ENCODE measurements at regions not wholly inside any gene's neighbourhood (a gene's known extent, or its start where the extent isn't known, plus 50 kb on each side); places are given as distances from the start of the nearest gene placed in this dataset.

DNA sequence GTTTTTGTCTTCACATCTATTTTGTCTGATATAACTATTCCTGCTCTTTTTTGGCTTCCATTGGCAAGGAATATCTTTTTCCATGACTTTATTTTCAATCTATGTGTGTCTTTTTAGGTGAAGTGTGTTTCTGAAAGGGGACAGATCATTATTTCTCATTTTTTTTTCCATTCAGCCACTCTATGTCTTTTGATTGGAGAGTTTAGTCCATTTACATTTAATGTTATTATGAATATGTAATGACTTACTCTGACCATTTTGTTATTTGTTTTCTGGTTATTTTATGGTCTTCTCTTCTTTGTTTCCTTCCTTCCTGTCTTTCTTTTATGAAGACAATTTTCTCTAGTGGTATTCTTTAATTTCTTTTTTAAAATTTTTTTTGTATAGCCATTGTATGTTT, 178.6 kb upstream of the CNTN5 start:
- H3K27me3 ChIP-seq (ENCODE audit: control insufficient read depth, insufficient read depth) = no peaks in the 10 kb centered on the region
- intact Hi-C loops (cut with DNase I) = no loop called here
- no peaks in the 10 kb centered on the region for H3K4me1 ChIP-seq (ENCODE audit: control insufficient read depth, insufficient read depth, low read length)
- H3K27ac ChIP-seq (ENCODE audit: low read length) = no peak overlapping the region
- DNase-seq = no peak
- ATAC-seq = no peak
- H3K9me3 ChIP-seq (ENCODE audit: control insufficient read depth, low read length) = no peaks in the 10 kb centered on the region
- no peak overlapping the region for H3K4me3 ChIP-seq (ENCODE audit: low read length)

DNA sequence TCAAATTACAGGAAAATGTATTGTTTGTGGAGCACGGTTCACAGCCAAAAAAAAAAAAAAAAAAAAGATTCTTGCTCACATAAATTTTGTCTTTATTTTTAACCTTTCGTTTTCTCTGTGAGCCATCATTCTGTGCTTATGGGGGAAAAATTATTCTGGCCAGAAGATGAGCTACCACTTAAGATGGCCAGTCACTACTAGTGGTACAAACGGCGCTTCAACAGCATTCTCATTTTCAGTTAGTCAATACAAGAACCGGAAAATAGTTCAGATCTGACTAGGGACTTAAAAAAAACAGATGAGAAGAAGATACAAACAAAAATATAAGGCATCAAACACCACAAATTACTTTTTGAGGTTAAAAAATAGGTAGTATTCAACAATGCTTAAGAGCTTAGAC, 158.6 kb upstream of the CNTN5 start:
- no peaks in the 10 kb centered on the region for H3K27me3 ChIP-seq (ENCODE audit: control insufficient read depth, insufficient read depth)
- H3K4me1 ChIP-seq (ENCODE audit: control insufficient read depth, insufficient read depth, low read length) = no peaks in the 10 kb centered on the region
- H3K27ac ChIP-seq (ENCODE audit: low read length) = no peak overlapping the region
- H3K9me3 ChIP-seq (ENCODE audit: control insufficient read depth, low read length) = no peaks in the 10 kb centered on the region
- ATAC-seq = no peak
- intact Hi-C loops (cut with DNase I) = no loop called here
- no peak for DNase-seq
- no peak overlapping the region for H3K4me3 ChIP-seq (ENCODE audit: low read length)
- WGBS = 78% methylated on average over 5 of the region's 5 CpGs

DNA sequence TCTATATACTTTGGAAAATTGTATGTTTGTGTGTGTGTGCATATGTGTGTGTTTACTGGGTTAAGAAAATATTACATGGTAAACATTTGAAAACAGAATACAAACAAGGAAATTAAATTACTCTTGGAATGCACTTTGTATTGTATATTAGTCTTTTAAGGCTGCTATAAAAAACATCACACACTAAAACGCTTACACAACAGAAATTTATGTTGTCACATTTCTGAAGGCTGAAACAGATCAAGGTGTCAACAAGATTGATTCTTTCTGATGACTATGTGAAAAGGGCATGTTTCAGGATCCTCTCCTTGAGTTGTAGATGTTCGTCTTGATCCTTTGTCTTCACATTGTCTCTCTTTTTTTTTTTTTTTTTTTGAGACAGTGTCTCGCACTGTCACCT, 149.1 kb upstream of the CNTN5 start:
- no peaks in the 10 kb centered on the region for H3K9me3 ChIP-seq (ENCODE audit: control insufficient read depth, low read length)
- no peak for ATAC-seq
- WGBS = 86% methylated on average over 3 of the region's 3 CpGs
- no peaks in the 10 kb centered on the region for H3K27me3 ChIP-seq (ENCODE audit: control insufficient read depth, insufficient read depth)
- no peak overlapping the region for H3K4me3 ChIP-seq (ENCODE audit: low read length)
- intact Hi-C loops (cut with DNase I) = no loop called here
- no peak overlapping the region for H3K27ac ChIP-seq (ENCODE audit: low read length)
- DNase-seq = no peak
- H3K4me1 ChIP-seq (ENCODE audit: control insufficient read depth, insufficient read depth, low read length) = no peaks in the 10 kb centered on the region

DNA sequence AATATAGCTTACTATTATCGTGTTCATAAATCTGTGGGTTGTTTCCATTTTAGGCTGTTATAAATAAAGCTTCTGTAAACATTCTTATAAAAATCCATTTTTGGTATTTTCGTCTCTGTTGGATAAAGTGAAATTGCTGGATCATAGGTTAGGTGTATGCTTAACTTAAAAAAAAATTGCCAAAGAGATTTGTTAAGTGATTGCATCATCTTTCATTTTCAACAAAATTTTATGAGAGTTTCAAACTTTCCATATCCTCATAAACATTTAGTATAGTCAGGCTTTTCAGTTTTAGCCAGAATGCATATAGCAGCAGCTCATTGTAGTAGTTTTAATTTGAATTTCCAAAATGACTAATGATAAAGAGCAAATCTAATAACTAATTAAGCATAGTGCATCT, 146.7 kb upstream of the CNTN5 start:
- Histone ChIP-seq H3K27me3 (ENCODE audit: control insufficient read depth, insufficient read depth) (no peaks in the 10 kb centered on the region), H3K4me1 (ENCODE audit: control insufficient read depth, insufficient read depth, low read length) (no peaks in the 10 kb centered on the region), H3K9me3 (ENCODE audit: control insufficient read depth, low read length) (no peaks in the 10 kb centered on the region), H3K4me3 (ENCODE audit: low read length) (no peak overlapping the region), H3K27ac (ENCODE audit: low read length) (no peak overlapping the region)
- DNase-seq (no peak), ATAC-seq (no peak)
- 47% methylated on average over 2 of the region's 2 CpGs for WGBS
- intact Hi-C loops (cut with DNase I) = no loop called here

DNA sequence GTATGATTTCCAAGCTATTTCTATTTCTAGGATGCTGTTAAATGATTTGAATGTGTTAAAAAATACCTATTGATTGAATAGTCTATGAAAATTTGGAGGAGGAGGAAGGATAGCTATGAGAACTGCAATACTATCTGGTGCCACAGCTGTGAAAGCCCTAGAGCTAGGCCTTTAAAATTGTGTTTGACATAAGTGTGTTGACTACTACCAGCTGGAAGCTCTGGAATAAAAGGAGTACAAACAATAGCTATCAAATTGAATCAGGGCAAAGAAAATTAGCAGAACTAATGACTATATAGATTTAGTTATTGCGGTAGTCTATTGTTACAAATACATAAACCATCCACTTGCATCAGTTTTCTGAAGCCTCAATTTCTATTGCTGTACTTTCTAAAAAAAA, 124.8 kb upstream of the CNTN5 start:
- H3K27ac ChIP-seq (ENCODE audit: low read length) = no peak overlapping the region
- H3K4me1 ChIP-seq (ENCODE audit: control insufficient read depth, insufficient read depth, low read length) = no peaks in the 10 kb centered on the region
- H3K27me3 ChIP-seq (ENCODE audit: control insufficient read depth, insufficient read depth) = no peaks in the 10 kb centered on the region
- DNase-seq = no peak
- no peak for ATAC-seq
- H3K9me3 ChIP-seq (ENCODE audit: control insufficient read depth, low read length) = no peaks in the 10 kb centered on the region
- 91% methylated on average over 1 of the region's 1 CpG for WGBS
- intact Hi-C loops (cut with DNase I) = no loop called here
- no peak overlapping the region for H3K4me3 ChIP-seq (ENCODE audit: low read length)

DNA sequence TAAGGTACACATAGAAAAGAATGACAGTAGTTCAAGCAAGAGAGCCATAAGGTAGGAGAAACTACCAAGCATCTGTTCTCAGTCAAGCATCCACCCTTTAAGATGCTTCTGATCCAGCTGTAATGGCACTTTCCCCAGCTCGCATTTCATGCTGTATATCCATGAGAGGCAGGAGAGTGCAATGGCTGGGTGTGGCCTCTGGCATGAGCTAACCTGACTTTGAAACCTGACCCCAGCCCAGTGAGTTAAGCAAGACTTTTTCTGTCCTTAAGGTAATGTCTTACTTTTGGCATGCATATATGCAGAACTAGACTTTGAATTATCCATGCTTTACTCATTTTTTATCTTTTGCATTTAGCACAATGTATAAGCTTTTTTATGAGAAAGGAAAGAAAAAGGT, 79.8 kb upstream of the CNTN5 start:
- Histone ChIP-seq H3K4me1 (ENCODE audit: control insufficient read depth, insufficient read depth, low read length) (no peaks in the 10 kb centered on the region), H3K9me3 (ENCODE audit: control insufficient read depth, low read length) (no peaks in the 10 kb centered on the region), H3K4me3 (ENCODE audit: low read length) (no peak overlapping the region), H3K27ac (ENCODE audit: low read length) (no peak overlapping the region), H3K27me3 (ENCODE audit: control insufficient read depth, insufficient read depth) (no peaks in the 10 kb centered on the region)
- DNase-seq = no peak
- WGBS = 61% methylated on average over 1 of the region's 1 CpG
- no peak for ATAC-seq
- intact Hi-C loops (cut with DNase I) = no loop called here

DNA sequence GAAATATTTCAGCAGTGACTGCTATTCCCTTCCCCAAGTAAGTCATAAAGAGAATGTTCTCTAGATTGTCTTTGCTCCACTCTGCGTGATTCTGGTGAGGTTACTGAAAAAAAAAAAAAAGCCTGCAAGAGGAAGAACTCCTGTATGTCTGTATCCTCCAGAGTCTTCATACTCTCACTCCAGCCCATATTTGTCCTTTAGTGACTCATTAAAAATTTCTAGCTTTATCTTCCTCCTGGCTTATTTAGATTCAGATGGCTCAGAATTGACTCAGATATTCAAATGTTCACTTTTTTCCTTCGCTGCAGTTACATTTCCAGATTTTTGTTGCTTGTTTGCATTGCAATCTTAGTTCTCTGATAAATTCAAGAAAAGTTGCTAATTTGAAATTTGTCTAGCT, 76.3 kb upstream of the CNTN5 start:
- intact Hi-C loops (cut with DNase I) = no loop called here
- H3K27me3 ChIP-seq (ENCODE audit: control insufficient read depth, insufficient read depth) = no peaks in the 10 kb centered on the region
- H3K4me3 ChIP-seq (ENCODE audit: low read length) = no peak overlapping the region
- ATAC-seq (no peak), DNase-seq (no peak)
- no peaks in the 10 kb centered on the region for H3K4me1 ChIP-seq (ENCODE audit: control insufficient read depth, insufficient read depth, low read length)
- no peak overlapping the region for H3K27ac ChIP-seq (ENCODE audit: low read length)
- no peaks in the 10 kb centered on the region for H3K9me3 ChIP-seq (ENCODE audit: control insufficient read depth, low read length)
- 79% methylated on average over 2 of the region's 2 CpGs for WGBS

DNA sequence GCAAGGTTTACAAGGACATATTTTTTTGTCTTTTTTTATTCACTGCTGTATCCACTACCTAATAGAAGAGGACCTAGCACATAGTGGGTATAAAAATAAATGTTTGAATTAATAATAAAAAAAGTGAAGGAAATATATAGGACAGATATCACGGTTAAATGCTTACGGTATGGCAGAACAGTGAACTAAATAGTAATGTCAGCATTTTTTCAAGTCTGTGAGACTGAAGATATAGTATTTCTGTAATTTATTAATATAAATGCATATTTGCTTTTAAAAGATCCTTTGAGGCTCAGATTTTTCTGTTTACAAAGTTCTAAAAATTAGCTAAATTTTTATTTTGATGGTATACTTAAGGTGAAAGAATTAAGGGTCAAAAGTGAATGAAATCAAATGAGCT, 68.6 kb upstream of the CNTN5 start:
- Histone ChIP-seq H3K4me3 (ENCODE audit: low read length) (no peak overlapping the region), H3K9me3 (ENCODE audit: control insufficient read depth, low read length) (no peaks in the 10 kb centered on the region), H3K27ac (ENCODE audit: low read length) (no peak overlapping the region), H3K4me1 (ENCODE audit: control insufficient read depth, insufficient read depth, low read length) (no peaks in the 10 kb centered on the region), H3K27me3 (ENCODE audit: control insufficient read depth, insufficient read depth) (no peaks in the 10 kb centered on the region)
- DNase-seq (no peak), ATAC-seq (no peak)
- WGBS = 96% methylated on average over 2 of the region's 2 CpGs
- intact Hi-C loops (cut with DNase I) = no loop called here

DNA sequence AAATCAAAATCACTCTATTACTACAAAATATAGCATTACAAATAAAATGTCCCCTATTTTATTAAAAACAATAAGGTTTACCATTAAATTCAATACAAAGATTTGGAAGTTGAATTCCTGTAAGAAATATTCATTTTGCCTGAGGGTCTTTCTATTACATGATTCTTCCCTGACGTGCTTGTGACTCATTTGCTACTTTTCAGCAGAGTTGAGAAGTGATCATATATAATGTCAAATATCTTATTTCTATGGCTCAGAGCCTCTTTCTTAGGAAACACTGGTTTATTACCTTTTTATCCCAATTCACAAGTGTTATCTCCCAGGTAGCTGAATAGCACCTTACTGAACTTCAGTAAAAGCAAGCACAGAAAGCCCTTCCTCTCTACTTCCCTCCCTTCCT, 65.2 kb upstream of the CNTN5 start:
- ATAC-seq (no peak), DNase-seq (no peak)
- H3K4me3 ChIP-seq (ENCODE audit: low read length) = no peak overlapping the region
- intact Hi-C loops (cut with DNase I) = no loop called here
- no peak overlapping the region for H3K27ac ChIP-seq (ENCODE audit: low read length)
- no peaks in the 10 kb centered on the region for H3K9me3 ChIP-seq (ENCODE audit: control insufficient read depth, low read length)
- H3K27me3 ChIP-seq (ENCODE audit: control insufficient read depth, insufficient read depth) = no peaks in the 10 kb centered on the region
- WGBS = 69% methylated on average over 1 of the region's 1 CpG
- H3K4me1 ChIP-seq (ENCODE audit: control insufficient read depth, insufficient read depth, low read length) = no peaks in the 10 kb centered on the region

DNA sequence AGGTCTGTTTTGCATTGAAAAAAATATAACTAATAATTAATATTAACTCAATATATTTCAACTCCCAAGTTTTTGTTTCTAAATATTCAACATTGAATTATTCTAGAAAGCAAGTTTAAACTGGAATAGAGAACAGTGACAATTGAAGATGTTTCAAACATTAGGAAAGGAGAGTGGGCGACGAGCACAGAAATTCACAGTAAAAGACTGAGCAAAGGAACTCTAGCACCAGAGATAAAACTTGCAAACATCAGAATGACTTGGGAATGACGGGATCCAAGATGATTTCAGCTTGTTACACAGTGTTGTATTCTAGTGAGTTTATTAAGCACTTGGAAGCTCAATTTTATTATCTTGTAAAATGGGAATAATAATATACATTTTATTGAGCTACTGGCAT, 56.6 kb upstream of the CNTN5 start:
- 58% methylated on average over 3 of the region's 3 CpGs for WGBS
- Histone ChIP-seq H3K27ac (ENCODE audit: low read length) (no peak overlapping the region), H3K27me3 (ENCODE audit: control insufficient read depth, insufficient read depth) (no peaks in the 10 kb centered on the region), H3K4me1 (ENCODE audit: control insufficient read depth, insufficient read depth, low read length) (no peaks in the 10 kb centered on the region), H3K4me3 (ENCODE audit: low read length) (no peak overlapping the region), H3K9me3 (ENCODE audit: control insufficient read depth, low read length) (no peaks in the 10 kb centered on the region)
- no peak for DNase-seq
- no peak for ATAC-seq
- intact Hi-C loops (cut with DNase I) = no loop called here

DNA sequence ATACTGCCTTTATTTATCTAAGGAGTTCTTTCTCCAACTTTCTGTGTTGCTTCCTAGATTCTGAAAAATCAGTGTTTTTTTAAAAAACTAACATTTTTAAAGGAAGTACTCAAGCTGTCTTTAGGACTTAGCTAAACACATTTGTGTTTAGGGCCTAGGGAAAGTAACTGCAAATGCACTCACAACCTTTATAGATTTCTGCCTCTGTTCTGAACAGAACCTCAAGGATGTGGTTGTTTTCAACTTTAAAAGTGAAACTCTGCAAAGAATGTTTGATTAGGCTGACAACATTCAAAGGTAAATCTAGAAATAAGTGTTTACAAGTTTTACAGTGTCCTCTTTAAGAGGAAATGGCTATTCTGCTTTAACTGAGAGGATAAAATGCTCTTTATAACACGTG, 55.4 kb upstream of the CNTN5 start:
- no peak overlapping the region for H3K27ac ChIP-seq (ENCODE audit: low read length)
- 55% methylated on average over 1 of the region's 1 CpG for WGBS
- ATAC-seq = no peak

DNA sequence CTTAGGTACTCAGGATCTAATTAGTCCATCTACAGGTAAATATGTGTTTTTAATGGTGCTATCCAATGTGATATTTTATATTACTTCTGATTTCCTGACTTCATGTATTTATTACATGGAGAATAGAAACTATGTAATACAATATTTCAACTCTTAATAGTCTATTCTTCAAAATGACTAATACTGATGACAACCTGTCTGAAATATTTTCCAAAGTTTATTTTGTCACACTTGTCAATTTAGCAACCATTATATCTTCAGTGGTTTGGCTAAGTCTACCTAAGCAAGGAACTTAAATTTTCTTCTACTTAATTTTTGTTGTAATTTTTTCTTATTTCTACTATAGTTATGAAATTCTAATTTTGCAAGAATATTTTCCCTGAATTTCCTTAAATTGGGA, 55.0 kb upstream of the CNTN5 start:
- Histone ChIP-seq H3K27me3 (ENCODE audit: control insufficient read depth, insufficient read depth) (no peaks in the 10 kb centered on the region), H3K27ac (ENCODE audit: low read length) (no peak overlapping the region), H3K4me1 (ENCODE audit: control insufficient read depth, insufficient read depth, low read length) (no peaks in the 10 kb centered on the region), H3K9me3 (ENCODE audit: control insufficient read depth, low read length) (no peaks in the 10 kb centered on the region), H3K4me3 (ENCODE audit: low read length) (no peak overlapping the region)
- ATAC-seq = no peak
- intact Hi-C loops (cut with DNase I) = no loop called here
- no peak for DNase-seq

More for the DNA sequence above, 55.4 kb upstream of the CNTN5 start:
- Histone ChIP-seq H3K4me3 (ENCODE audit: low read length) (no peak overlapping the region), H3K9me3 (ENCODE audit: control insufficient read depth, low read length) (no peaks in the 10 kb centered on the region), H3K4me1 (ENCODE audit: control insufficient read depth, insufficient read depth, low read length) (no peaks in the 10 kb centered on the region), H3K27me3 (ENCODE audit: control insufficient read depth, insufficient read depth) (no peaks in the 10 kb centered on the region)
- intact Hi-C loops (cut with DNase I) = no loop called here
- no peak for DNase-seq

Measured in right cardiac atrium (tissue), 5 donors.